CD14-positive monocyte (primary cell): ENCODE measurements at regions not wholly inside any gene's neighbourhood (a gene's known extent, or its start where the extent isn't known, plus 50 kb on each side); places are given as distances from the start of the nearest gene placed in this dataset.

Experiments
- DNase-seq, 3 donors: peaks; one replicate each; pipeline ENCODE4 v3.0.0-alpha.2; 2011 to 2022
- H2AFZ ChIP-seq: 2 replicates; pipeline ENCODE4 v1.6.0; 2012; ENCODE audit warnings: mild to moderate bottlenecking, low read depth, low read length, inconsistent platforms; ENCODE audit not compliant: insufficient read depth, poor library complexity, severe bottlenecking
- H3K27ac ChIP-seq, 2 donors: 1 replicate in 1 of 2; 2 replicates in 1 of 2; pipeline ENCODE4 v1.5.1; 2012 to 2013; ENCODE audit warnings: low read length in 2 of 2, control low read depth in 1 of 2, inconsistent platforms in 1 of 2, low read depth in 1 of 2, mild to moderate bottlenecking in 1 of 2
- H3K27me3 ChIP-seq, 2 donors: one replicate each; pipeline versions ENCODE4 v1.6.0 to v1.6.1; 2011 to 2013; ENCODE audit warnings: low read length in 2 of 2; ENCODE audit not compliant: control insufficient read depth in 2 of 2, insufficient read depth in 2 of 2
- H3K36me3 ChIP-seq, 2 donors: replicated peaks in 1 of 2; 1 replicate in 1 of 2; 2 replicates in 1 of 2; pipeline versions ENCODE4 v1.5.1 to v1.6.1; 2012 to 2013; ENCODE audit warnings: low read length in 2 of 2, control low read depth in 1 of 2, inconsistent platforms in 1 of 2, mild to moderate bottlenecking in 1 of 2; ENCODE audit not compliant: insufficient read depth in 2 of 2, control insufficient read depth in 1 of 2
- H3K4me1 ChIP-seq, 2 donors: 1 replicate in 1 of 2; 2 replicates in 1 of 2; pipeline versions ENCODE4 v1.5.1 to v1.6.1; 2012 to 2013; ENCODE audit warnings: low read length in 2 of 2, control low read depth in 1 of 2, inconsistent platforms in 1 of 2, mild to moderate bottlenecking in 1 of 2, moderate library complexity in 1 of 2; ENCODE audit not compliant: insufficient read depth in 2 of 2, control insufficient read depth in 1 of 2
- H3K4me2 ChIP-seq: replicated peaks from 2 replicates; pipeline ENCODE3; 2012; ENCODE audit warnings: low read length, moderate library complexity, mild to moderate bottlenecking; ENCODE audit not compliant: poor library complexity, severe bottlenecking; ENCODE audit errors: extremely low read depth
- H3K4me3 ChIP-seq, 3 experiments: fragments of 200-600 bp in 1 of 3; sonication (generic) in 1 of 3; replicated peaks in 1 of 3; 1 replicate in 2 of 3; 2 replicates in 1 of 3; pipeline ENCODE4 v1.5.1; 2011 to 2013; ENCODE audit warnings: low read length in 3 of 3, mild to moderate bottlenecking in 3 of 3, control low read depth in 2 of 3, low read depth in 2 of 3, inconsistent platforms in 1 of 3, moderate library complexity in 1 of 3
- H3K79me2 ChIP-seq: 2 replicates; pipeline ENCODE4 v1.6.0; 2012; ENCODE audit warnings: mild to moderate bottlenecking, control low read depth, inconsistent platforms, low read length, moderate library complexity; ENCODE audit not compliant: insufficient read depth
- H3K9ac ChIP-seq: 2 replicates; pipeline ENCODE4 v1.6.0; 2017; ENCODE audit warnings: low read length, mild to moderate bottlenecking; ENCODE audit not compliant: insufficient read depth, poor library complexity, severe bottlenecking
- H3K9me3 ChIP-seq, 2 donors: replicated peaks in 1 of 2; 1 replicate in 1 of 2; 2 replicates in 1 of 2; pipeline versions ENCODE4 v1.5.1 to v1.6.1; 2012 to 2013; ENCODE audit warnings: low read length in 2 of 2, control low read depth in 1 of 2; ENCODE audit not compliant: control insufficient read depth in 1 of 2, insufficient read depth in 1 of 2
- H4K20me1 ChIP-seq: 2 replicates; pipeline ENCODE4 v1.6.0; 2012; ENCODE audit warnings: mild to moderate bottlenecking, low read length, control low read depth, moderate library complexity; ENCODE audit not compliant: insufficient read depth
- H3K27ac Mint-ChIP-seq, 7 donors: one replicate each; pipeline ENCODE4 v1.8.0; 2020; ENCODE audit warnings: mild to moderate bottlenecking in 7 of 7, mixed read lengths in 7 of 7, moderate library complexity in 6 of 7, inconsistent platforms in 2 of 7
- H3K27me3 Mint-ChIP-seq, 3 donors: one replicate each; pipeline ENCODE4 v1.8.0; 2021 to 2022; ENCODE audit warnings: low read depth in 3 of 3, mild to moderate bottlenecking in 3 of 3, mixed read lengths in 3 of 3, moderate library complexity in 3 of 3, inconsistent platforms in 1 of 3
- H3K36me3 Mint-ChIP-seq, 2 donors: one replicate each; pipeline ENCODE4 v1.8.0; 2020; ENCODE audit warnings: mixed read lengths in 2 of 2, inconsistent platforms in 1 of 2, mild to moderate bottlenecking in 1 of 2
- H3K4me1 Mint-ChIP-seq: one replicate; pipeline ENCODE4 v1.8.0; 2020; ENCODE audit warnings: mild to moderate bottlenecking, mixed read lengths
- H3K4me3 Mint-ChIP-seq, 2 donors: one replicate each; pipeline ENCODE4 v1.8.0; 2020; ENCODE audit warnings: mild to moderate bottlenecking in 2 of 2, mixed read lengths in 2 of 2, moderate library complexity in 1 of 2
- H3K9me3 Mint-ChIP-seq, 7 donors: one replicate each; pipeline ENCODE4 v1.8.0; 2020 to 2022; ENCODE audit warnings: mixed read lengths in 7 of 7, mild to moderate bottlenecking in 6 of 7, moderate library complexity in 6 of 7, inconsistent platforms in 2 of 7
- whole genome bisulfite sequencing: methylation state at CpG from one replicate; pipeline ENCODE4 v1.1.5; 2013; ENCODE audit warnings: missing lambda C conversion rate; ENCODE audit not compliant: insufficient coverage; 5-methylcytosine and 5-hydroxymethylcytosine counted together
- intact Hi-C, 2 donors: fragments of 100-400 bp; cut with micrococcal nuclease; formaldehyde crosslinking; loops; one replicate each; pipeline versions ENCODE4 v1.15.0 to v1.15.1; 2023
- TF ChIP-seq, protein P1 (sequence below): fragments of 200-600 bp; IDR thresholded peaks from one replicate; pipeline ENCODE4 v1.8.0; 2022; ENCODE audit warnings: antibody characterized with exemption, mild to moderate bottlenecking

DNA sequence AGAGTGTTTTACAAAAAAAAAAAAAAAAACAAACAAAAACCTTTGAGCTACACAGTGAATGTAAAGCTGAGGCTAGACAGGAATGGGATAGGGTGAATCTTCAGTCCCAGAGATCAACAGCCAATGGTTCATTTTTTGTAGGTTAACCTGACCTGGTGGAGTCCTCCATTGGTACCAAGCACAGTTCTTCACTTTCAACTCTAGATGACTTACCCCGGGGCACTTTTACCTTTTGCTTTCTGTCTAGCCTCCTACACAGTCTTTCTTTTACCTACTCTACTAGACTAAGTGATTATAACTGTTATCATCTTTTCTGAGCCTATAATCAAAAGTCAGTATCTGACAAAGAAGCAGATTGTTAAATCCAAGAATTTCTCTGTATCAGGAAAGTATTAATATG lies 50.9 kb downstream of the ANXA2R start:
- Histone ChIP-seq H3K9me3 (no peaks in the 10 kb centered on the region), H3K4me1 (peaks cover 15 to 19% of the 10 kb centered on the region in 2 donors), H3K79me2 (peaks cover 18% of the 10 kb centered on the region), H3K36me3 (no peaks in the 10 kb centered on the region), H2AFZ (no peak overlapping the region), H3K27me3 (no peaks in the 10 kb centered on the region), H3K9ac (no peak overlapping the region), H4K20me1 (no peaks in the 10 kb centered on the region), H3K4me3 (no peak overlapping the region), H3K27ac (no peak overlapping the region), H3K4me2 (no peak overlapping the region)
- Mint-ChIP-seq H3K4me3 (no peak overlapping the region), H3K9me3 (peaks cover 0 to 22% (median 7%) of the 10 kb centered on the region in 7 donors), H3K27me3 (peaks cover 0 to 3% (median 2%) of the 10 kb centered on the region in 3 donors), H3K4me1 (peaks cover 36% of the 10 kb centered on the region), H3K27ac (no peak overlapping the region), H3K36me3 (peaks cover 2 to 16% of the 10 kb centered on the region in 2 donors)
- no CpG with 5 or more reads among the region's 1 CpG for WGBS
- no peak for DNase-seq
- intact Hi-C loops, result no loop called here
- TF ChIP-seq, protein P1, sequence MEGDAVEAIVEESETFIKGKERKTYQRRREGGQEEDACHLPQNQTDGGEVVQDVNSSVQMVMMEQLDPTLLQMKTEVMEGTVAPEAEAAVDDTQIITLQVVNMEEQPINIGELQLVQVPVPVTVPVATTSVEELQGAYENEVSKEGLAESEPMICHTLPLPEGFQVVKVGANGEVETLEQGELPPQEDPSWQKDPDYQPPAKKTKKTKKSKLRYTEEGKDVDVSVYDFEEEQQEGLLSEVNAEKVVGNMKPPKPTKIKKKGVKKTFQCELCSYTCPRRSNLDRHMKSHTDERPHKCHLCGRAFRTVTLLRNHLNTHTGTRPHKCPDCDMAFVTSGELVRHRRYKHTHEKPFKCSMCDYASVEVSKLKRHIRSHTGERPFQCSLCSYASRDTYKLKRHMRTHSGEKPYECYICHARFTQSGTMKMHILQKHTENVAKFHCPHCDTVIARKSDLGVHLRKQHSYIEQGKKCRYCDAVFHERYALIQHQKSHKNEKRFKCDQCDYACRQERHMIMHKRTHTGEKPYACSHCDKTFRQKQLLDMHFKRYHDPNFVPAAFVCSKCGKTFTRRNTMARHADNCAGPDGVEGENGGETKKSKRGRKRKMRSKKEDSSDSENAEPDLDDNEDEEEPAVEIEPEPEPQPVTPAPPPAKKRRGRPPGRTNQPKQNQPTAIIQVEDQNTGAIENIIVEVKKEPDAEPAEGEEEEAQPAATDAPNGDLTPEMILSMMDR, result no peak

DNA sequence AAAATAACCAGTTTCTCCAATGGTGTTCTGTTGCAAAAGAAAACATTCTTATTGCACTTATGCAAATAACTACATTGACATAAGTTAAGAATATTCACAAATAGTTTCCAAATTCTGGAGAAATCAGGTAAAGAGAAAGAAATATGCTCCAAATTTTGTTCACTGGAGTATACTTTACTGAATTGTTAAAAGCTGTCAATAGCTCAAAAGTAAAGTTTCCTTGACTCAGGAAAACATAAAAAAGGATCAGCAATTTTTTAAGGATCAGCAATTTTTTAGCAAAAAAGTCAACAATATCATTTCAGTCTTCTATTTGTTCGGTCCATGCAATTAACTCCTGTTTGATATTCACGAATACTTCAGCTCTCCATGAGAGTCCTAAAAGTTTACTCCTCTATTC lies 51.6 kb downstream of the ANXA2R start:
- TF ChIP-seq, protein P1, result no peak
- H3K36me3 Mint-ChIP-seq, result peaks cover 2 to 16% of the 10 kb centered on the region in 2 donors
- peaks cover 15 to 19% of the 10 kb centered on the region in 2 donors for H3K4me1 ChIP-seq
- peaks cover 18% of the 10 kb centered on the region for H3K79me2 ChIP-seq
- no peak overlapping the region for H3K4me3 ChIP-seq
- H3K27me3 Mint-ChIP-seq, result peaks cover 0 to 2% (median 1%) of the 10 kb centered on the region in 3 donors
- H4K20me1 ChIP-seq, result no peaks in the 10 kb centered on the region
- no peaks in the 10 kb centered on the region for H3K9me3 ChIP-seq
- H3K4me3 Mint-ChIP-seq, result no peak overlapping the region
- H3K4me1 Mint-ChIP-seq, result peaks cover 36% of the 10 kb centered on the region
- no peak overlapping the region for H3K4me2 ChIP-seq
- H3K9ac ChIP-seq, result no peak overlapping the region
- no peak for DNase-seq
- WGBS, result 100% methylated on average over 2 of the region's 2 CpGs
- intact Hi-C loops, result no loop called here
- H2AFZ ChIP-seq, result no peak overlapping the region
- no peak overlapping the region for H3K27ac Mint-ChIP-seq
- no peak overlapping the region for H3K27ac ChIP-seq
- no peaks in the 10 kb centered on the region for H3K27me3 ChIP-seq
- H3K9me3 Mint-ChIP-seq, result peaks cover 0 to 19% (median 7%) of the 10 kb centered on the region in 7 donors
- H3K36me3 ChIP-seq, result no peaks in the 10 kb centered on the region
